Mucosa of stomach (tissue), 1 donor: ENCODE measurements at regions not wholly inside any gene's neighbourhood (a gene's known extent, or its start where the extent isn't known, plus 50 kb on each side); places are given as distances from the start of the nearest gene placed in this dataset.
"Not testable (repeated sequence)": the region's sequence is repeated elsewhere in the genome, so short reads cannot be mapped to it uniquely, and the experiment has no call there.

ENCODE experiments used
- H3K27me3 ChIP-seq: one replicate; pipeline ENCODE4 v1.7.0; 2013; ENCODE audit warnings: mild to moderate bottlenecking, low read length; ENCODE audit not compliant: control insufficient read depth, insufficient read depth
- H3K36me3 ChIP-seq: one replicate; pipeline ENCODE4 v1.7.0; 2013; ENCODE audit warnings: low read length; ENCODE audit not compliant: control insufficient read depth, insufficient read depth
- H3K4me1 ChIP-seq: one replicate; pipeline ENCODE4 v1.7.0; 2013; ENCODE audit warnings: mild to moderate bottlenecking, low read length; ENCODE audit not compliant: control insufficient read depth, insufficient read depth
- H3K4me3 ChIP-seq: one replicate; pipeline ENCODE4 v1.7.0; 2013; ENCODE audit warnings: low read length
- H3K9ac ChIP-seq: one replicate; pipeline ENCODE4 v1.7.0; 2013; ENCODE audit warnings: mild to moderate bottlenecking, low read length, moderate library complexity
- H3K9me3 ChIP-seq: one replicate; pipeline ENCODE4 v1.7.0; 2013; ENCODE audit warnings: mild to moderate bottlenecking, low read length, moderate library complexity; ENCODE audit not compliant: control insufficient read depth
- donor health status: Pancreatic carcinoma.

- Histone ChIP-seq H3K9ac (no peak overlapping the region), H3K4me3 (no peak overlapping the region), H3K9me3 (no peaks in the 10 kb centered on the region), H3K36me3 (no peaks in the 10 kb centered on the region), H3K4me1 (no peaks in the 10 kb centered on the region), H3K27me3 (no peaks in the 10 kb centered on the region)
Measured at GRCh38 chr6:121940728-121941127, 458.7 kb upstream of the HSF2 start.

- H3K36me3 ChIP-seq = no peaks in the 10 kb centered on the region
- H3K27me3 ChIP-seq = no peaks in the 10 kb centered on the region
- H3K9me3 ChIP-seq = no peaks in the 10 kb centered on the region
- H3K9ac ChIP-seq = no peak overlapping the region
- H3K4me3 ChIP-seq = no peak overlapping the region
- no peaks in the 10 kb centered on the region for H3K4me1 ChIP-seq
Measured at GRCh38 chr6:121944354-121944753, 455.1 kb upstream of the HSF2 start.

- Histone ChIP-seq H3K9me3 (no peaks in the 10 kb centered on the region), H3K9ac (no peak overlapping the region), H3K4me1 (no peaks in the 10 kb centered on the region), H3K27me3 (no peaks in the 10 kb centered on the region), H3K36me3 (no peaks in the 10 kb centered on the region), H3K4me3 (no peak overlapping the region)
Measured at GRCh38 chr6:121951123-121951522, 448.3 kb upstream of the HSF2 start.

GRCh38 chr6:121951918-121952379, 447.5 kb upstream of the HSF2 start:
- H3K27me3 ChIP-seq = no peaks in the 10 kb centered on the region
- no peak overlapping the region for H3K9ac ChIP-seq
- H3K4me3 ChIP-seq = no peak overlapping the region
- no peaks in the 10 kb centered on the region for H3K9me3 ChIP-seq
- no peaks in the 10 kb centered on the region for H3K4me1 ChIP-seq
- H3K36me3 ChIP-seq = no peaks in the 10 kb centered on the region

- not testable (repeated sequence) for H3K4me1 ChIP-seq, H3K27me3 ChIP-seq, H3K36me3 ChIP-seq, H3K9ac ChIP-seq, H3K9me3 ChIP-seq, H3K4me3 ChIP-seq
Measured at GRCh38 chr6:121955401-121955800, 444.1 kb upstream of the HSF2 start.

GRCh38 chr6:121956782-121957181, 442.7 kb upstream of the HSF2 start:
- Histone ChIP-seq H3K36me3 (no peaks in the 10 kb centered on the region), H3K27me3 (no peaks in the 10 kb centered on the region), H3K9ac (no peak overlapping the region), H3K4me1 (no peaks in the 10 kb centered on the region), H3K4me3 (no peak overlapping the region), H3K9me3 (no peaks in the 10 kb centered on the region)

- H3K4me1 ChIP-seq = no peaks in the 10 kb centered on the region
- no peak overlapping the region for H3K4me3 ChIP-seq
- H3K9ac ChIP-seq = no peak overlapping the region
- no peaks in the 10 kb centered on the region for H3K9me3 ChIP-seq
- H3K36me3 ChIP-seq = no peaks in the 10 kb centered on the region
- no peaks in the 10 kb centered on the region for H3K27me3 ChIP-seq
Measured at GRCh38 chr6:121959501-121959900, 440.0 kb upstream of the HSF2 start.

GRCh38 chr6:121961619-121962125, 437.8 kb upstream of the HSF2 start:
- Histone ChIP-seq H3K27me3 (no peaks in the 10 kb centered on the region), H3K9me3 (no peaks in the 10 kb centered on the region), H3K36me3 (no peaks in the 10 kb centered on the region), H3K4me1 (no peaks in the 10 kb centered on the region), H3K9ac (no peak overlapping the region), H3K4me3 (no peak overlapping the region)

GRCh38 chr6:121963826-121964225, 435.6 kb upstream of the HSF2 start:
- Histone ChIP-seq H3K9me3 (no peaks in the 10 kb centered on the region), H3K9ac (no peak overlapping the region), H3K4me1 (no peaks in the 10 kb centered on the region), H3K4me3 (no peak overlapping the region), H3K36me3 (no peaks in the 10 kb centered on the region), H3K27me3 (no peaks in the 10 kb centered on the region)

- no peaks in the 10 kb centered on the region for H3K9me3 ChIP-seq
- H3K4me3 ChIP-seq = no peak overlapping the region
- no peaks in the 10 kb centered on the region for H3K36me3 ChIP-seq
- no peak overlapping the region for H3K9ac ChIP-seq
- H3K27me3 ChIP-seq = no peaks in the 10 kb centered on the region
- H3K4me1 ChIP-seq = no peaks in the 10 kb centered on the region
Measured at GRCh38 chr6:121965739-121966138, 433.7 kb upstream of the HSF2 start.

GRCh38 chr6:121967631-121968030, 431.8 kb upstream of the HSF2 start:
- Histone ChIP-seq H3K9me3 (no peaks in the 10 kb centered on the region), H3K27me3 (no peaks in the 10 kb centered on the region), H3K4me3 (no peak overlapping the region), H3K36me3 (no peaks in the 10 kb centered on the region), H3K4me1 (no peaks in the 10 kb centered on the region), H3K9ac (no peak overlapping the region)

- Histone ChIP-seq H3K9me3 (no peaks in the 10 kb centered on the region), H3K4me3 (no peak overlapping the region), H3K27me3 (no peaks in the 10 kb centered on the region), H3K4me1 (no peaks in the 10 kb centered on the region), H3K36me3 (no peaks in the 10 kb centered on the region), H3K9ac (no peak overlapping the region)
Measured at GRCh38 chr6:121971931-121972335, 427.5 kb upstream of the HSF2 start.

GRCh38 chr6:121984956-121985355, 414.5 kb upstream of the HSF2 start:
- H3K27me3 ChIP-seq = no peaks in the 10 kb centered on the region
- H3K4me3 ChIP-seq = no peak overlapping the region
- no peaks in the 10 kb centered on the region for H3K4me1 ChIP-seq
- H3K9me3 ChIP-seq = no peaks in the 10 kb centered on the region
- no peak overlapping the region for H3K9ac ChIP-seq
- no peaks in the 10 kb centered on the region for H3K36me3 ChIP-seq
